B cell (primary cell): ENCODE measurements at regions not wholly inside any gene's neighbourhood (a gene's known extent, or its start where the extent isn't known, plus 50 kb on each side); places are given as distances from the start of the nearest gene placed in this dataset.

Experiments
- ATAC-seq: fragments of 200-7000 bp; cut with Tn5 transposase; one replicate; pipeline ENCODE4 v1.10.0; 2021; ENCODE audit warnings: low read depth, mild to moderate bottlenecking, moderate number of reproducible peaks, moderate library complexity
- CTCF ChIA-PET: fragments of 350-600 bp; sonication (Branson Sonifier 250); formaldehyde crosslinking; loops from one replicate; lab custom pipeline; 2021; ENCODE audit warnings: antibody characterized with exemption, inconsistent platforms; lab: Charles Lee
- POLR2A ChIA-PET: fragments of 350-600 bp; sonication (Branson Sonifier 250); formaldehyde crosslinking; loops from one replicate; lab custom pipeline; 2021; ENCODE audit warnings: antibody characterized with exemption; lab: Charles Lee
- DNase-seq: peaks from one replicate; pipeline ENCODE4 v3.0.0; 2013
- H2AFZ ChIP-seq: 2 replicates; pipeline ENCODE4 v1.6.1; 2012; ENCODE audit warnings: mild to moderate bottlenecking, low read depth, low read length; ENCODE audit not compliant: insufficient read depth, poor library complexity, severe bottlenecking
- H3K27ac ChIP-seq, 2 donors: 1 replicate in 1 of 2; 2 replicates in 1 of 2; pipeline ENCODE4 v1.5.1; 2012 to 2013; ENCODE audit warnings: low read length in 2 of 2, mild to moderate bottlenecking in 2 of 2, moderate library complexity in 1 of 2
- H3K27me3 ChIP-seq, 4 experiments: fragments of 200-600 bp in 1 of 4; sonication (generic) in 1 of 4; replicated peaks in 1 of 4; 1 replicate in 2 of 4; 2 replicates in 2 of 4; pipeline versions ENCODE4 v1.6.1 to v1.7.0; 2013 to 2016; ENCODE audit warnings: low read length in 3 of 4, mild to moderate bottlenecking in 2 of 4, mixed read lengths in 1 of 4, moderate library complexity in 1 of 4; ENCODE audit not compliant: insufficient read depth in 4 of 4, control insufficient read depth in 3 of 4; ENCODE audit errors: control extremely low read depth in 1 of 4
- H3K36me3 ChIP-seq, 2 experiments: replicated peaks in 1 of 2; 1 replicate in 1 of 2; 2 replicates in 1 of 2; pipeline versions ENCODE4 v1.6.1 to v1.7.1; 2013; ENCODE audit warnings: low read length in 1 of 2; ENCODE audit not compliant: insufficient read depth in 2 of 2, control insufficient read depth in 1 of 2; ENCODE audit errors: control extremely low read depth in 1 of 2, extremely low read depth in 1 of 2
- H3K4me1 ChIP-seq, 2 donors: fragments of 200-600 bp in 1 of 2; sonication (generic) in 1 of 2; 1 replicate in 1 of 2; 2 replicates in 1 of 2; pipeline versions ENCODE4 v1.5.1 to v1.6.1; 2013 to 2017; ENCODE audit warnings: low read length in 2 of 2; ENCODE audit not compliant: control insufficient read depth in 2 of 2, insufficient read depth in 2 of 2
- H3K4me2 ChIP-seq: replicated peaks from 2 replicates; pipeline ENCODE3; 2012; ENCODE audit warnings: mild to moderate bottlenecking, low read depth, low read length; ENCODE audit not compliant: poor library complexity, severe bottlenecking
- H3K4me3 ChIP-seq, 5 experiments: fragments of 200-600 bp in 1 of 5; sonication (generic) in 1 of 5; 1 replicate in 3 of 5; 2 replicates in 2 of 5; pipeline versions ENCODE4 v1.5.1 to v1.7.0; 2011 to 2016; ENCODE audit warnings: low read length in 4 of 5, mild to moderate bottlenecking in 4 of 5, low read depth in 2 of 5, control low read depth in 1 of 5, moderate library complexity in 1 of 5; ENCODE audit not compliant: insufficient read depth in 1 of 5; ENCODE audit errors: control extremely low read depth in 1 of 5, extremely low read depth in 1 of 5
- H3K79me2 ChIP-seq: fragments of 200-600 bp; sonication (generic); one replicate; pipeline ENCODE4 v1.6.0; 2016; ENCODE audit warnings: low read length; ENCODE audit not compliant: control insufficient read depth, insufficient read depth
- H3K9ac ChIP-seq: fragments of 200-600 bp; sonication (generic); 2 replicates; pipeline ENCODE4 v1.6.1; 2017; ENCODE audit warnings: mild to moderate bottlenecking, low read length, moderate library complexity
- H3K9me3 ChIP-seq, 3 donors: one replicate each; pipeline versions ENCODE4 v1.6.1 to v1.7.1; 2013; ENCODE audit warnings: low read length in 2 of 3; ENCODE audit not compliant: control insufficient read depth in 2 of 3, insufficient read depth in 1 of 3; ENCODE audit errors: control extremely low read depth in 1 of 3
- H4K20me1 ChIP-seq: 2 replicates; pipeline ENCODE4 v1.6.0; 2012; ENCODE audit warnings: mild to moderate bottlenecking, low read length; ENCODE audit not compliant: insufficient read depth, control insufficient read depth, poor library complexity, severe bottlenecking
- H3K27ac Mint-ChIP-seq: one replicate; pipeline ENCODE4 v1.8.0; 2021; ENCODE audit warnings: mixed read lengths
- H3K27me3 Mint-ChIP-seq: one replicate; pipeline ENCODE4 v1.8.0; 2021; ENCODE audit warnings: mixed read lengths
- H3K4me1 Mint-ChIP-seq: one replicate; pipeline ENCODE4 v1.8.0; 2021; ENCODE audit warnings: mixed read lengths
- H3K4me3 Mint-ChIP-seq: one replicate; pipeline ENCODE4 v1.8.0; 2021; ENCODE audit warnings: mixed read lengths
- H3K9me3 Mint-ChIP-seq: one replicate; pipeline ENCODE4 v1.8.0; 2022; ENCODE audit warnings: mixed read lengths; ENCODE audit not compliant: insufficient read depth
- CTCF ChIP-seq: fragments of 200-600 bp; IDR thresholded peaks from one replicate; pipeline ENCODE4 v1.8.0; 2022; ENCODE audit warnings: antibody characterized with exemption, mild to moderate bottlenecking
- EZH2 ChIP-seq: IDR thresholded peaks from 2 replicates; pipeline ENCODE4 v1.6.1; 2012; ENCODE audit warnings: borderline replicate concordance, low read depth, mild to moderate bottlenecking, moderate library complexity, low read length; ENCODE audit not compliant: insufficient read depth, poor library complexity, severe bottlenecking
- WGBS: methylation state at CpG from one replicate; pipeline ENCODE4 v1.1.5; 2013; ENCODE audit warnings: missing lambda C conversion rate; ENCODE audit not compliant: insufficient coverage; 5-methylcytosine and 5-hydroxymethylcytosine counted together
- intact Hi-C: fragments of 100-400 bp; cut with micrococcal nuclease; formaldehyde crosslinking; loops from one replicate; pipeline ENCODE4 v1.10.0; 2022

GRCh38 chrX:38939067-38939466, 137.8 kb downstream of the MID1IP1 start:
- POLR2A ChIA-PET, result no interaction called here
- Histone ChIP-seq H3K9ac (no peak overlapping the region), H3K36me3 (no peaks in the 10 kb centered on the region), H3K9me3 (no peaks in the 10 kb centered on the region), H3K4me2 (no peak overlapping the region), H4K20me1 (no peaks in the 10 kb centered on the region), H3K79me2 (no peaks in the 10 kb centered on the region), H2AFZ (no peak overlapping the region), H3K27ac (no peak overlapping the region), H3K27me3 (no peaks in the 10 kb centered on the region), H3K4me1 (no peaks in the 10 kb centered on the region), H3K4me3 (no peak overlapping the region)
- CTCF ChIA-PET, result no interaction called here
- no peak overlapping the region for H3K27ac Mint-ChIP-seq
- ATAC-seq (no peak), DNase-seq (no peak)
- H3K27me3 Mint-ChIP-seq, result no peaks in the 10 kb centered on the region
- TF ChIP-seq EZH2 (no peak), CTCF (no peak)
- no peaks in the 10 kb centered on the region for H3K4me1 Mint-ChIP-seq
- intact Hi-C loops, result no loop called here
- H3K4me3 Mint-ChIP-seq, result no peak overlapping the region
- no peaks in the 10 kb centered on the region for H3K9me3 Mint-ChIP-seq
- WGBS, result no CpG with 5 or more reads among the region's 1 CpG

GRCh38 chrX:38940547-38940946, 139.3 kb downstream of the MID1IP1 start:
- H3K27me3 Mint-ChIP-seq, result no peaks in the 10 kb centered on the region
- Histone ChIP-seq H3K4me2 (no peak overlapping the region), H3K9me3 (no peaks in the 10 kb centered on the region), H3K27ac (no peak overlapping the region), H2AFZ (no peak overlapping the region), H3K4me1 (no peaks in the 10 kb centered on the region), H3K4me3 (no peak overlapping the region), H4K20me1 (no peaks in the 10 kb centered on the region), H3K36me3 (no peaks in the 10 kb centered on the region), H3K79me2 (no peaks in the 10 kb centered on the region), H3K9ac (no peak overlapping the region), H3K27me3 (no peaks in the 10 kb centered on the region)
- H3K9me3 Mint-ChIP-seq, result no peaks in the 10 kb centered on the region
- DNase-seq (no peak), ATAC-seq (no peak)
- no peaks in the 10 kb centered on the region for H3K4me1 Mint-ChIP-seq
- H3K27ac Mint-ChIP-seq, result no peak overlapping the region
- no CpG with 5 or more reads among the region's 3 CpGs for WGBS
- POLR2A ChIA-PET, result no interaction called here
- H3K4me3 Mint-ChIP-seq, result no peak overlapping the region
- CTCF ChIA-PET, result no interaction called here
- intact Hi-C loops, result no loop called here
- TF ChIP-seq EZH2 (no peak), CTCF (no peak)
